ENCODE measurements at regions not wholly inside any gene's neighbourhood (a gene's known extent, or its start where the extent isn't known, plus 50 kb on each side); places are given as distances from the start of the nearest gene placed in this dataset.

DNA sequence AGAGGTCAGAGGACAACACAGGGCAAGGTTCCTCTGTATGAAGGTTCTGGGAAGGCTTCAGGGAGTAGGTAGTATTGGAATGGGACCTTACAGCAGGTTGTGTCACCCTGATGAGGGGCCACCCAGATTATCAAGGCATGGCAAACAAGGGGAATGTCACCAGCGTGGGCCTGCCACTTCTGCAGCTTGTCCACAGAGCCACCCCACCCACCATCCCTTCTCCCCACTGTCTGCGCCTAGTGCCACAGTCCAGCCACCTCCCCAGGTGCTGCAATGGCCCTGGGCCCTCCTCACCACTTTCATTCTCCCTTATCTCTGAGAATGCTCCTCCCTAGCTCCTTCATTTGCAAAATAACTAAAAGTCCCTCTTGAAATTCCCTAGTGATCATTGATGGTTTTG is 170.3 kb downstream of the TTC32 start:
- no peak for DNase-seq (ENCODE audit: low spot score)
- no peak for ATAC-seq (ENCODE audit: insufficient number of reproducible peaks, low FRiP score, low read depth)

DNA sequence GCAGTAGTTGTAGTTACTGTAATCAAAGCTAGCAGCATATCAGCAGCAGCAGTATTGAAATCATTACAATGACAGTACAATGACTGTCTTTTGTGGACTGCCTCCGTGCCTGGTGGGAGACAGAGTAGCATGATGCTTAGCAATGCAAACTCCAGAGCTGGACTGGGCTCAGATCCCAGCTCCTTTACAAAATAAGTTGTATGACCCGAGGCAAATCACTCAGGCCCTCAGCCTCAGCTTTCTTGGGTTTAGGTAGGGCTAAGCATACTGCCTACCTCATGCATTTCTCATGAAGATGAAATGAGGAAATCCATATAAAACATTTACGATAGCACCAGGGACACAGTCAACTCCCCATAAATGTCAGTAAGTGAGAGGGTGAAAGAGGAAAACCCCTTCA is 170.7 kb downstream of the TTC32 start:
- ATAC-seq (ENCODE audit: insufficient number of reproducible peaks, low FRiP score, low read depth) (no peak), DNase-seq (ENCODE audit: low spot score) (no peak)
- Histone ChIP-seq H3K4me1 (ENCODE audit: control insufficient read depth in 1 of 2, low read depth in 2 of 2) (peaks cover 0 to 18% of the 10 kb centered on the region in 2 donors), H3K4me3 (no peak overlapping the region), H3K36me3 (no peaks in the 10 kb centered on the region), H3K9me3 (no peaks in the 10 kb centered on the region), H3K27ac (no peak overlapping the region), H3K27me3 (replicated peaks; ENCODE audit: insufficient read depth) (no peaks in the 10 kb centered on the region)
- TF ChIP-seq, protein P1, sequence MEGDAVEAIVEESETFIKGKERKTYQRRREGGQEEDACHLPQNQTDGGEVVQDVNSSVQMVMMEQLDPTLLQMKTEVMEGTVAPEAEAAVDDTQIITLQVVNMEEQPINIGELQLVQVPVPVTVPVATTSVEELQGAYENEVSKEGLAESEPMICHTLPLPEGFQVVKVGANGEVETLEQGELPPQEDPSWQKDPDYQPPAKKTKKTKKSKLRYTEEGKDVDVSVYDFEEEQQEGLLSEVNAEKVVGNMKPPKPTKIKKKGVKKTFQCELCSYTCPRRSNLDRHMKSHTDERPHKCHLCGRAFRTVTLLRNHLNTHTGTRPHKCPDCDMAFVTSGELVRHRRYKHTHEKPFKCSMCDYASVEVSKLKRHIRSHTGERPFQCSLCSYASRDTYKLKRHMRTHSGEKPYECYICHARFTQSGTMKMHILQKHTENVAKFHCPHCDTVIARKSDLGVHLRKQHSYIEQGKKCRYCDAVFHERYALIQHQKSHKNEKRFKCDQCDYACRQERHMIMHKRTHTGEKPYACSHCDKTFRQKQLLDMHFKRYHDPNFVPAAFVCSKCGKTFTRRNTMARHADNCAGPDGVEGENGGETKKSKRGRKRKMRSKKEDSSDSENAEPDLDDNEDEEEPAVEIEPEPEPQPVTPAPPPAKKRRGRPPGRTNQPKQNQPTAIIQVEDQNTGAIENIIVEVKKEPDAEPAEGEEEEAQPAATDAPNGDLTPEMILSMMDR (IDR thresholded peaks at IDR 0.05): no peak

More for the DNA sequence above, 170.3 kb downstream of the TTC32 start:
- H3K9me3 ChIP-seq: no peaks in the 10 kb centered on the region
- no peak overlapping the region for H3K4me3 ChIP-seq
- TF ChIP-seq, protein P1 (IDR thresholded peaks at IDR 0.05): no peak
- H3K27ac ChIP-seq: no peak overlapping the region
- H3K27me3 ChIP-seq (replicated peaks; ENCODE audit: insufficient read depth): no peaks in the 10 kb centered on the region
- peaks cover 0 to 22% of the 10 kb centered on the region in 2 donors for H3K4me1 ChIP-seq (ENCODE audit: control insufficient read depth in 1 of 2, low read depth in 2 of 2)
- H3K36me3 ChIP-seq: no peaks in the 10 kb centered on the region

DNA sequence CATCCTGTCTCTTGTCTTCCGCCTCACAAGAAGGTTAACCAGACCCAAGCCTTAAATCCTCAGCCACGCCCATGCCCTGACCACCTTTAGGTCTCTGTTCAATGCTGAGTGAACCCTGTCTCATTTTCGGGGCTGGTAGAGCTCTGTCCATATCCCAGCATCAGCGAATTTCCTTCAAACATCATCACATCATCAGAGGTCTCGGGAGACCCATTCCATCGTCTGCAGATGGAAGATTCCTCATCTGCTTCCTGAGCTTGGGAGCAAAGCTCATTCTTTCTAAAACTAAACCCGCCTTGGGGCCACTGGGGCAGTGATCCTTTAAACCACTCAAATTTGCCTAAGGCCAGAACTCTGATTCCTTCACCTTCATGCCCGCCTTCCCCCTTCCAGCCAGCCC is 173.7 kb downstream of the TTC32 start:
- ATAC-seq (ENCODE audit: insufficient number of reproducible peaks, low FRiP score, low read depth): no peak
- Histone ChIP-seq H3K27ac (no peak overlapping the region), H3K9me3 (no peaks in the 10 kb centered on the region), H3K27me3 (replicated peaks; ENCODE audit: insufficient read depth) (no peaks in the 10 kb centered on the region), H3K4me3 (no peak overlapping the region), H3K4me1 (ENCODE audit: control insufficient read depth in 1 of 2, low read depth in 2 of 2) (peaks cover 0 to 5% of the 10 kb centered on the region in 2 donors), H3K36me3 (no peaks in the 10 kb centered on the region)
- no peak for DNase-seq (ENCODE audit: low spot score)
- TF ChIP-seq, protein P1 (IDR thresholded peaks at IDR 0.05): no peak

DNA sequence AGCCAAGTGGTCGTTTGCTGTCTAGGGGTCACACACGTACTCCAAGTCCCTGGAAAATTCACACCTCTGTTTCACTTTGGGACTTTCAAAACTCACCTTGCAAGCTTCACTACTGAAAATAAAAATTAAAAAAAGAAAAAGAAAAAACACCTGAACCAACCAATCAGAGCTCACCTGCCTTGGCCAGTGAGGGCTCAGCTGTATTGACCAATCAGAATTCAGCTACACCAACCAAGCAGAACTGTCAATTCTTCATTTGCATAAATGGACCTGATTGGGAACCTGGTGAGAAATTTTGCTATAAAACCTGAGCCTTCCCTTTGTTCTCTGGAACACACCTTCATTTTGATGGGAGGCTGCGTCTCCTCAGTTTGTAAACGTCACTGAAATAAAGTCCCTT is 176.4 kb downstream of the TTC32 start:
- TF ChIP-seq, protein P1 (IDR thresholded peaks at IDR 0.05): no peak
- no peaks in the 10 kb centered on the region for H3K9me3 ChIP-seq
- H3K36me3 ChIP-seq: no peaks in the 10 kb centered on the region
- DNase-seq (ENCODE audit: low spot score) (no peak), ATAC-seq (ENCODE audit: insufficient number of reproducible peaks, low FRiP score, low read depth) (no peak)
- H3K27me3 ChIP-seq (replicated peaks; ENCODE audit: insufficient read depth): no peaks in the 10 kb centered on the region
- H3K4me1 ChIP-seq (ENCODE audit: control insufficient read depth in 1 of 2, low read depth in 2 of 2): peaks cover 0 to 6% of the 10 kb centered on the region in 2 donors
- no peak overlapping the region for H3K4me3 ChIP-seq
- no peak overlapping the region for H3K27ac ChIP-seq

DNA sequence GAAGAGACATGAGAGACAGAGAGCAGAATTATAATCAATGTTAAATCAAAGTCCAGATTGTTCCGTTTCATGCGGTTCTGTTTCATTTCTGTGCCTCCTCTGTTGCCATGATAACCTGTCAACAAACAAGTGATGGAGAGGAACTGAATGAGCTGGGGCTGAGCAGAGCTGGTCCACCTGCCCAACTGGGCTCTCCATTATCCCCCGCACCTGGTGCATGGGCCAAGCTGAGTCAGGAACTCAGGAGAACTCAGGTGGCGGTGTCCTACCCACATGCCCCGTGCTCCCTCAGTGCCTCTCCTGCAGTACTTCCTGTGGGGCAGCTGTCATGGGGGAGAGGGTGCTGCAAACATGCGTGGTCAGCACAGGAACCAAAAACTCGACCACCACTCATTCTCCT is 178.8 kb downstream of the TTC32 start:
- TF ChIP-seq, protein P1 (IDR thresholded peaks at IDR 0.05): no peak
- no peak overlapping the region for H3K4me3 ChIP-seq
- H3K27ac ChIP-seq: no peak overlapping the region
- H3K27me3 ChIP-seq (replicated peaks; ENCODE audit: insufficient read depth): no peaks in the 10 kb centered on the region
- H3K36me3 ChIP-seq: no peaks in the 10 kb centered on the region
- no peaks in the 10 kb centered on the region for H3K9me3 ChIP-seq
- peaks cover 0 to 24% of the 10 kb centered on the region in 2 donors for H3K4me1 ChIP-seq (ENCODE audit: control insufficient read depth in 1 of 2, low read depth in 2 of 2)
- DNase-seq (ENCODE audit: low spot score): no peak
- no peak for ATAC-seq (ENCODE audit: insufficient number of reproducible peaks, low FRiP score, low read depth)

Measured in thoracic aorta (tissue), 2 donors.